ENCODE measurements at regions not wholly inside any gene's neighbourhood (a gene's known extent, or its start where the extent isn't known, plus 50 kb on each side); places are given as distances from the start of the nearest gene placed in this dataset.

GRCh38 chr6:14867802-14868201 is 378.1 kb upstream of the JARID2 start:
- Histone ChIP-seq H3K9me3 (ENCODE audit: insufficient read depth, low read depth, low read length) (no peaks in the 10 kb centered on the region), H3K4me1 (ENCODE audit: insufficient read depth, low read length) (peaks cover 23% of the 10 kb centered on the region), H3K9ac (ENCODE audit: low read depth, low read length) (no peak overlapping the region), H3K36me3 (ENCODE audit: insufficient read depth, low read length) (no peaks in the 10 kb centered on the region), H3K27me3 (ENCODE audit: insufficient read depth, low read length) (no peaks in the 10 kb centered on the region), H3K4me3 (ENCODE audit: low read length) (no peak overlapping the region), H3K27ac (ENCODE audit: low read depth, low read length) (no peak overlapping the region)
- WGBS = 87% methylated on average over 1 of the region's 1 CpG

DNA sequence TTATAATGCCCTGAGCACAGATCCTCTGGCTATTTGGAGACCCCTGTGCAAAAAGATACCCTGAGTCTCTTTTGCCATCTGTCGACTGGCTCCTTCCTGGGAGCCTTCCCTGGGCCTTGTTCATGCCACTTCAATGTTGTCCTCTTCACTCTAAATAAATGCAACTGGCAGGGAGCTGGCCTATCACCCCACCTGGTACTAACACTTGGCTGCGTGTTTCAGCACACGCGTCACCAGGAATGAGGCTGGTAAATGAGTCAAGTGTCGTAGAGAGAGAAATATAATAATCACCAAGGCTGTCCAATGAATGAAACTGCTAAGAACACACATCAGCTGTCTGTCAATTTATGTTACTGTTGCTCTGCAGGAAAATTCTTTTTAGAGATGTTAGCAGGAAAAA is 374.6 kb upstream of the JARID2 start:
- no peak overlapping the region for H3K4me3 ChIP-seq (ENCODE audit: low read length)
- no peak overlapping the region for H3K27ac ChIP-seq (ENCODE audit: low read depth, low read length)
- WGBS = 94% methylated on average over 5 of the region's 5 CpGs
- H3K9ac ChIP-seq (ENCODE audit: low read depth, low read length) = no peak overlapping the region
- H3K9me3 ChIP-seq (ENCODE audit: insufficient read depth, low read depth, low read length) = no peaks in the 10 kb centered on the region
- H3K27me3 ChIP-seq (ENCODE audit: insufficient read depth, low read length) = no peaks in the 10 kb centered on the region
- H3K36me3 ChIP-seq (ENCODE audit: insufficient read depth, low read length) = no peaks in the 10 kb centered on the region
- H3K4me1 ChIP-seq (ENCODE audit: insufficient read depth, low read length) = peaks cover 19% of the 10 kb centered on the region

DNA sequence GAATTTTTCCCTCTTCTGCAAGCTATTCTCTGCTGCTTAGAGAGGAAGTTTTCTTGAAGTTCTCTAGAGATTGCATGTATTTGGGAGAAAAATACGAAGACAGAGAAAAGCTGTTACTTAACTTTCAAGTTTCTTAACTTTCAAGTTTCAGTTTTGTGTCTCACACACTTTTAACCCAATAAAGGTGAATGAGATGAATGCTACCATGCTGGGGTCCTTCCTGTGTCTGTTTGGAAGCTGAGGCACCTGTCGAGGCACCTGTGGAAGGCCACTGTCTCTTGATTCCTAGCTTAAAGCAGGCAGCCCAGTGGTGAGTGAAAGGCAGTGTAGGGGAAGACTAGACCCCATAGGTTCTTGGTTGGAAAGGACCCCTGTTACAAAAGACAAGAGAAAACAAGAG is 372.8 kb upstream of the JARID2 start:
- Histone ChIP-seq H3K36me3 (ENCODE audit: insufficient read depth, low read length) (no peaks in the 10 kb centered on the region), H3K27ac (ENCODE audit: low read depth, low read length) (no peak overlapping the region), H3K27me3 (ENCODE audit: insufficient read depth, low read length) (no peaks in the 10 kb centered on the region), H3K9ac (ENCODE audit: low read depth, low read length) (no peak overlapping the region), H3K4me3 (ENCODE audit: low read length) (no peak overlapping the region), H3K9me3 (ENCODE audit: insufficient read depth, low read depth, low read length) (no peaks in the 10 kb centered on the region), H3K4me1 (ENCODE audit: insufficient read depth, low read length) (peaks cover 33% of the 10 kb centered on the region)
- 91% methylated on average over 2 of the region's 2 CpGs for WGBS

DNA sequence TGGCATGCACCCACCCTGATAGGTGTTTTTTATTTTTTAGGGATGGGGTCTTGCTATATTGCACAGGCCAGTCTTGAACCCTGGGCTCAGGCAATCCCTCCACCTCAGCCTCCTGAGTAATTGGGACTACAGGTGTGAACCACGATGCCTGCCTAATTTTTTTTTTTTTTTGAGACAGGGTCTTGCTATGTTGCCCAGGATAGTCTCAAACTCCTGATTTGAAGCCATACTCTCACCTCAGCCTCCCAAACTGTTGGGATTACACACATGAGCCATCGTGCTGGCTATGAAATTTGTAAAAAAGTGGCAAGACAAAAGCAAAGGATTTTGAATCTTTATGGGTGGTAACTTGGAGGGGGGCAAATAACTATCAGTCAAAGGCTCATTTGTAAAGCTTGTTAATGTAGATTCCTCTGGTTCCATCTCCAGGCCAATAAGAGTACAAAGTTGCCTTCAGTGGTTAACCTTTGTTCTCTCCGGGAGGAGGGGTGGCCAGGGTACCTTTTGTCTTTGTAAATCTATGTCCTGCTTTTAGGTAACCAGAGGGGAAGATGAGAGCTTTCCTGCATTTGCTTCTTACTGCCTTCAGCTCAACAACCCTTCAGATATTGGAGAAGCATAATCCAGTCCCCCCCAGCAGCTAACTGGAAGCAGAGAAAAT is 372.0 kb upstream of the JARID2 start:
- H3K27ac ChIP-seq (ENCODE audit: low read depth, low read length) = peak overlapping the region; percentile 59; the same call in 1 of the 2 replicates

DNA sequence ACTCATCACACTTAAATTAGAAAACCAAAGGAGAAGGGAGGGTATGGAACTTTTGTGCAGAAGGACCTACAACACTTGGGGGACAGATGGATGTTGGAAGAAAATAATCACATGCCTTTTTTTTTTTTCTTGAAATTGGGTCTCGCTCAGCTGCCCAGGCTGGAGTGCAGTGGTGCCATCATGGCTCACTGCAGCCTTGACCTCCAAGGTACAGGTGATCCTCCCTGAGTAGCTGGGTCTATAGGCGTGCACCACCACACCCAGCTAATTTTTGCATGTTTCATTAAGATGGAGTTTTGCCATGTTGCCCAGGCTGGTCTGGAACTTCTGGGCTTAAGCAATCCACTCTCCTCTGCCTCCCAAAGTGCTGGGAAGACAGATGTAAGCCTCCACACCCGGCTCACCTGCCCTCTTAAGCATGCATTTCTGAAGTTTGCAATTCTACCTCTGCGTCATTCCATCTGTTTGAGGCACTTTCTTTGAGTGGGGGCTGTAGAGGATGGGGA is 370.8 kb upstream of the JARID2 start:
- H3K9me3 ChIP-seq (ENCODE audit: insufficient read depth, low read depth, low read length) = no peaks in the 10 kb centered on the region

More for the DNA sequence above, 372.0 kb upstream of the JARID2 start:
- H3K27me3 ChIP-seq (ENCODE audit: insufficient read depth, low read length) = no peaks in the 10 kb centered on the region
- no peak overlapping the region for H3K4me3 ChIP-seq (ENCODE audit: low read length)
- WGBS = 52% methylated on average over 3 of the region's 3 CpGs
- no peaks in the 10 kb centered on the region for H3K36me3 ChIP-seq (ENCODE audit: insufficient read depth, low read length)
- no peak overlapping the region for H3K9ac ChIP-seq (ENCODE audit: low read depth, low read length)
- peaks cover 33% of the 10 kb centered on the region for H3K4me1 ChIP-seq (ENCODE audit: insufficient read depth, low read length)
- no peaks in the 10 kb centered on the region for H3K9me3 ChIP-seq (ENCODE audit: insufficient read depth, low read depth, low read length)

DNA sequence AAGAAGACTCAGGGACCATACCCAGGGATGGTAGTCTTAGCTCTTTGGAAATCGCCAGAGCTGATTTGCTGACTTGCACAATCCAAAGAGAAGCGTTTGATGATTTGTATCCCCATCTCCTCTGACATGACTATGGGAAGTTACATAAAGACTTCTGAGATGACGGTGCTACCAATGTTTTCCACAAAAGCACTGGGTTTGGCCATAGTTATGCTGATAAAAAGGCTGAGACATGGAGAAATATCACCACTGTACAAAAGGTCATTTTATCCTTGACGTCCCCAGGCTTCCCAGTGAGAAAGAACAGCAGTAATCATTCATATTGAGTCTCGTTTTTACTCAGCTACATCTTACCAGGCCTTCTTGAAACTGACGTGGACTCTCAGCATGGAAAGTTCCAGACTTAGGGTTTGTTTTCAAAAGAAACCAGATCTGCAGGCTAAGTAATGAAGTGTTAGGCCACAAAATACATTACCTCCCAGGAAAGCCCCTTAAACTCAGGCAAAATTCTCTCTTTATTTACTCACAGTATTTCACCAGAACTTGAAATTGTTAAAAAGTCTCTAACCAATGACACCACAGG is 370.3 kb upstream of the JARID2 start:
- Histone ChIP-seq H3K9ac (ENCODE audit: low read depth, low read length) (no peak overlapping the region), H3K36me3 (ENCODE audit: insufficient read depth, low read length) (no peaks in the 10 kb centered on the region), H3K4me1 (ENCODE audit: insufficient read depth, low read length) (peaks cover 41% of the 10 kb centered on the region), H3K27ac (ENCODE audit: low read depth, low read length) (no peak overlapping the region), H3K4me3 (ENCODE audit: low read length) (no peak overlapping the region), H3K27me3 (ENCODE audit: insufficient read depth, low read length) (no peaks in the 10 kb centered on the region), H3K9me3 (ENCODE audit: insufficient read depth, low read depth, low read length) (no peaks in the 10 kb centered on the region)
- WGBS = 91% methylated on average over 6 of the region's 6 CpGs

More for the DNA sequence above, 370.8 kb upstream of the JARID2 start:
- Histone ChIP-seq H3K4me1 (ENCODE audit: insufficient read depth, low read length) (peaks cover 35% of the 10 kb centered on the region), H3K4me3 (ENCODE audit: low read length) (no peak overlapping the region), H3K27me3 (ENCODE audit: insufficient read depth, low read length) (no peaks in the 10 kb centered on the region), H3K27ac (ENCODE audit: low read depth, low read length) (no peak overlapping the region), H3K36me3 (ENCODE audit: insufficient read depth, low read length) (no peaks in the 10 kb centered on the region), H3K9ac (ENCODE audit: low read depth, low read length) (no peak overlapping the region)
- WGBS = 96% methylated on average over 4 of the region's 4 CpGs

DNA sequence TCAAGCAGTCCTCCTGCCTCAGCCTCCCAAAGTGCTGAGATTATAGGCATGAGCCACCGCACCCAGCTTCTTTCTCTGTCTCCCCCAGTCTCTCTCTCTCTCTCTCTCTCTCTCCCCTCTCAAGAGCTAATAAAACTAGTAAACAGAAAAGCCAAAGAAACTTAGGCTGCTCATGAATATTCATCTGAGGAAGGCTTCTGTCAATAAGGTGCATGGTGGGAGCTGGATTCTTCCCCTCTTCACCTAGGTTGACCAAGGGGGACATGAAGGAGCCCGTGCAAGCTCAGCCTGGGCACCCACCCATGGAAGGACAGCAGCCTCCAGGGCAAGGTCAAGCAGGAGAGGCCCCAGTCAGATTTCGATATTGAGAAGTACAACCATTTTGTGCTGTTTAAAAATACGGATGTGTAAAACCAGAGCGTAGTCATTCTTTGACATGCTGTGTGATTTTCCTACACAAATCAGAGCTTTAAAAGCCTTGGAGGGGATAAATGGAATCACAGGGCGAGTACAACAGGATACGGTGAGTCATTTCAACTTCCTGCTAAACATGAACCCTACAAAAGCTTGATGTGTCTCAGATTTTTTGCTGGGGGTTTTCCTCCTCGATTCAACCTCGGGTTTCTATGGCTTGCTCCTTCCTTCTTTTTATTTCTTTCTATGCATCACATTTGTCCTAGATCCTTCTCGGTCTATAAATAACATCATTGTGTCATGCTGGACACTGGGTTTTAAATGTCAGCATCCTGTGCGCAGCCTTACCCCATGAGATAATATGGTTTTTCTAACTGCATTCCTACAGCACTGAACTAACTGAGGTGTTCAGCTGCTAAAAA is 368.9 kb upstream of the JARID2 start:
- Histone ChIP-seq H3K9me3 (ENCODE audit: insufficient read depth, low read depth, low read length) (no peaks in the 10 kb centered on the region), H3K36me3 (ENCODE audit: insufficient read depth, low read length) (no peaks in the 10 kb centered on the region), H3K4me3 (ENCODE audit: low read length) (no peak overlapping the region), H3K27me3 (ENCODE audit: insufficient read depth, low read length) (no peaks in the 10 kb centered on the region), H3K27ac (ENCODE audit: low read depth, low read length) (peak overlapping the region; percentile 36; the same call in 1 of the 2 replicates), H3K9ac (ENCODE audit: low read depth, low read length) (no peak overlapping the region), H3K4me1 (ENCODE audit: insufficient read depth, low read length) (peaks cover 48% of the 10 kb centered on the region)
- WGBS = 80% methylated on average over 11 of the region's 11 CpGs

DNA sequence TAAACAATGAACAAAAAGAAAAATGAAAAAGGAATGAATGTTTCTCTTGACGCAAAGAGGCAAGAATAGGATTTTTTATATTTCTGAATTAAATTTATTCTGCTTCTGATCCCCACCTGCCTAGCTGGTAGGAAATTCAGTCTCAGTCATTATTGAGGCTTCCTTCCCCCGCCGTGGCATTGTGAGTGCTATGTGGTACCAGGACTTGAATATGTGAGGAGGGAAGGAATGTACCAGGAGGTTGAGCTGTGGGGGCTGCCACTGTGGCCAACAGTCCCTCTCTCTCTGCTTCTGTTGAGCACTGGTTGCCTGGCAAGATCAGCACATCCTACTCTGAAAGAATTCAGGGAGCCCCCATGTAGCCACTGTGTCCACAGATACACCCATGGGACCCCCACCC is 368.1 kb upstream of the JARID2 start:
- Histone ChIP-seq H3K9ac (ENCODE audit: low read depth, low read length) (no peak overlapping the region), H3K27me3 (ENCODE audit: insufficient read depth, low read length) (no peaks in the 10 kb centered on the region), H3K9me3 (ENCODE audit: insufficient read depth, low read depth, low read length) (no peaks in the 10 kb centered on the region), H3K27ac (ENCODE audit: low read depth, low read length) (no peak overlapping the region), H3K36me3 (ENCODE audit: insufficient read depth, low read length) (no peaks in the 10 kb centered on the region), H3K4me1 (ENCODE audit: insufficient read depth, low read length) (peaks cover 50% of the 10 kb centered on the region), H3K4me3 (ENCODE audit: low read length) (no peak overlapping the region)
- 87% methylated on average over 2 of the region's 3 CpGs for WGBS

- no peaks in the 10 kb centered on the region for H3K9me3 ChIP-seq (ENCODE audit: insufficient read depth, low read depth, low read length)
- no peak overlapping the region for H3K4me3 ChIP-seq (ENCODE audit: low read length)
- H3K27ac ChIP-seq (ENCODE audit: low read depth, low read length) = peak overlapping the region; percentile 39; the same call in 1 of the 2 replicates
- no peaks in the 10 kb centered on the region for H3K27me3 ChIP-seq (ENCODE audit: insufficient read depth, low read length)
- no peaks in the 10 kb centered on the region for H3K36me3 ChIP-seq (ENCODE audit: insufficient read depth, low read length)
- peaks cover 55% of the 10 kb centered on the region for H3K4me1 ChIP-seq (ENCODE audit: insufficient read depth, low read length)
- no peak overlapping the region for H3K9ac ChIP-seq (ENCODE audit: low read depth, low read length)
- WGBS = 93% methylated on average over 9 of the region's 9 CpGs
These were observed 365.8 kb upstream of the JARID2 start for GRCh38 chr6:14880052-14880451.

- no peak overlapping the region for H3K9ac ChIP-seq (ENCODE audit: low read depth, low read length)
- no peak overlapping the region for H3K4me3 ChIP-seq (ENCODE audit: low read length)
- H3K27me3 ChIP-seq (ENCODE audit: insufficient read depth, low read length) = no peaks in the 10 kb centered on the region
- H3K36me3 ChIP-seq (ENCODE audit: insufficient read depth, low read length) = no peaks in the 10 kb centered on the region
- 61% methylated on average over 3 of the region's 3 CpGs for WGBS
- no peaks in the 10 kb centered on the region for H3K9me3 ChIP-seq (ENCODE audit: insufficient read depth, low read depth, low read length)
- H3K4me1 ChIP-seq (ENCODE audit: insufficient read depth, low read length) = peaks cover 55% of the 10 kb centered on the region
- H3K27ac ChIP-seq (ENCODE audit: low read depth, low read length) = no peak overlapping the region
These were observed 365.2 kb upstream of the JARID2 start for GRCh38 chr6:14880677-14881076.

GRCh38 chr6:14881398-14881797 is 364.5 kb upstream of the JARID2 start:
- Histone ChIP-seq H3K27ac (ENCODE audit: low read depth, low read length) (no peak overlapping the region), H3K9ac (ENCODE audit: low read depth, low read length) (no peak overlapping the region), H3K4me3 (ENCODE audit: low read length) (no peak overlapping the region), H3K4me1 (ENCODE audit: insufficient read depth, low read length) (peaks cover 55% of the 10 kb centered on the region), H3K9me3 (ENCODE audit: insufficient read depth, low read depth, low read length) (no peaks in the 10 kb centered on the region), H3K27me3 (ENCODE audit: insufficient read depth, low read length) (no peaks in the 10 kb centered on the region), H3K36me3 (ENCODE audit: insufficient read depth, low read length) (no peaks in the 10 kb centered on the region)
- WGBS = 92% methylated on average over 4 of the region's 4 CpGs
